C4-2B (cell line): ENCODE measurements at regions not wholly inside any gene's neighbourhood (a gene's known extent, or its start where the extent isn't known, plus 50 kb on each side); places are given as distances from the start of the nearest gene placed in this dataset.

Experiments used
- CTCF ChIP-seq: fragments of 450-650 bp; conservative IDR thresholded peaks from 2 replicates; pipeline ENCODE4 v1.5.1; 2017; ENCODE audit warnings: mild to moderate bottlenecking
- ZFX ChIP-seq: fragments of 450-650 bp; IDR thresholded peaks from 2 replicates; pipeline ENCODE4 v1.6.1; 2017

GRCh38 chr10:84763965-84764364 lies 435.6 kb downstream of the CCSER2 start:
- no peak for TF ChIP-seq CTCF
- no peak for TF ChIP-seq ZFX
